HUES6 (cell line): ENCODE measurements at regions not wholly inside any gene's neighbourhood (a gene's known extent, or its start where the extent isn't known, plus 50 kb on each side); places are given as distances from the start of the nearest gene placed in this dataset.
A peak's percentile ranks its signal among the peaks of the same experiment; 100 is the strongest.

Experiments used
- H3K27ac ChIP-seq: 2 replicates; pipeline ENCODE4 v1.7.0; 2013; ENCODE audit warnings: low read depth, mild to moderate bottlenecking, low read length, inconsistent platforms
- H3K27me3 ChIP-seq: 2 replicates; pipeline ENCODE4 v1.6.1; 2013; ENCODE audit warnings: low read length; ENCODE audit not compliant: control insufficient read depth, insufficient read depth
- H3K36me3 ChIP-seq: 2 replicates; pipeline ENCODE4 v1.6.1; 2013; ENCODE audit warnings: low read length; ENCODE audit not compliant: control insufficient read depth, insufficient read depth
- H3K4me1 ChIP-seq: 2 replicates; pipeline ENCODE4 v1.6.1; 2013; ENCODE audit warnings: low read length; ENCODE audit not compliant: control insufficient read depth, insufficient read depth
- H3K4me3 ChIP-seq: 2 replicates; pipeline ENCODE4 v1.5.1; 2013; ENCODE audit warnings: low read depth, low read length
- H3K9ac ChIP-seq: one replicate; pipeline ENCODE4 v1.6.1; 2013; ENCODE audit warnings: mild to moderate bottlenecking, low read length
- H3K9me3 ChIP-seq: 2 replicates; pipeline ENCODE4 v1.6.1; 2013; ENCODE audit warnings: low read depth, low read length; ENCODE audit not compliant: control insufficient read depth, insufficient read depth

DNA sequence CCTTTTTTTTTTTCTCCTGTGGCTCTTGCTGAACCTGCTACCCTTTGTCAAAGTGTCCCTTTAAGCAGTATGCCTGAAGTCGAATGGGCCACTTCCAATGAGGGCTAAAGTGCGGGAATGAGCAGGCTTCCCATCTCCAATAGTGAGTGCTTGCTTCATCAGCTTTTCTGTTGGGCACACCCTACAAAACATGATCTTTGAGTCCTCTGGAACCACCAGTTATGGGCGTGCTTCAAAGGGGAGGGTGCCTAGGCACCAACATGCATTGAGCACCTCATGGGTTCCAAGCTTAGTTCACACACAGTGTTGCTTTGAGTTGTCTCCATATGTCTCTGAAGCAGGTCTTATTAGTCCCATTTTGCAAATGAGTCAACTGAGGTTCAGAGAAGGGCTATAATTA lies 132.8 kb upstream of the CPEB4 start:
- H3K36me3 ChIP-seq, result no peaks in the 10 kb centered on the region
- H3K4me3 ChIP-seq, result no peak overlapping the region
- no peak overlapping the region for H3K9ac ChIP-seq
- H3K27ac ChIP-seq, result no peak overlapping the region
- H3K4me1 ChIP-seq, result peaks cover 15% of the 10 kb centered on the region
- H3K9me3 ChIP-seq, result no peaks in the 10 kb centered on the region
- H3K27me3 ChIP-seq, result no peaks in the 10 kb centered on the region

GRCh38 chr5:173757403-173758209 lies 130.5 kb upstream of the CPEB4 start:
- Histone ChIP-seq H3K9me3 (no peaks in the 10 kb centered on the region), H3K36me3 (no peaks in the 10 kb centered on the region), H3K9ac (no peak overlapping the region), H3K27me3 (no peaks in the 10 kb centered on the region), H3K4me3 (no peak overlapping the region), H3K4me1 (peaks cover 13% of the 10 kb centered on the region), H3K27ac (no peak overlapping the region)

GRCh38 chr5:173758676-173759075 lies 129.5 kb upstream of the CPEB4 start:
- Histone ChIP-seq H3K9ac (no peak overlapping the region), H3K4me1 (peaks cover 8% of the 10 kb centered on the region), H3K27ac (no peak overlapping the region)

DNA sequence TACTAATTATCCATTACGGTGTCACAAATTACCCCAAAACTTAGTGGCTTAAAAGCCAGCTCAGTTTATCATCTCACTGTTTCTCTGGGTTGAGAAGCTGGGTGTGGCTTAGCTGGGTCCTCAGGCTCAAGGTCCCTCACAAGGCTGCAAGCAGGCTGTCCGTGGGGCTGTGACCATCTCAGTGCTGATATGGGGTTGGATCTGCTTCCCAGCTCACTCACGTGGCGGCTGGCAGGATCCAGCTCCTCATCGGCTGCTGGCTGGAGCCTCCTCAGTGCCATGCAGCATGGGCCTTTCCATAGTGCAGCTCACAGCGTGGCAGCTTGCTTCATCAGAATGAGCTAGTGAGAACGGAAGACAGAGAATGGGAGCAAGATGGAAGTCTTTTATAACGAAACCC lies 128.5 kb upstream of the CPEB4 start:
- H3K9me3 ChIP-seq, result no peaks in the 10 kb centered on the region
- H3K27me3 ChIP-seq, result no peaks in the 10 kb centered on the region
- no peak overlapping the region for H3K4me3 ChIP-seq
- H3K4me1 ChIP-seq, result peaks cover 15% of the 10 kb centered on the region
- no peak overlapping the region for H3K9ac ChIP-seq
- H3K36me3 ChIP-seq, result no peaks in the 10 kb centered on the region
- H3K27ac ChIP-seq, result no peak overlapping the region

More at GRCh38 chr5:173758676-173759075, 129.5 kb upstream of the CPEB4 start:
- Histone ChIP-seq H3K27me3 (no peaks in the 10 kb centered on the region), H3K4me3 (no peak overlapping the region), H3K9me3 (no peaks in the 10 kb centered on the region), H3K36me3 (no peaks in the 10 kb centered on the region)

DNA sequence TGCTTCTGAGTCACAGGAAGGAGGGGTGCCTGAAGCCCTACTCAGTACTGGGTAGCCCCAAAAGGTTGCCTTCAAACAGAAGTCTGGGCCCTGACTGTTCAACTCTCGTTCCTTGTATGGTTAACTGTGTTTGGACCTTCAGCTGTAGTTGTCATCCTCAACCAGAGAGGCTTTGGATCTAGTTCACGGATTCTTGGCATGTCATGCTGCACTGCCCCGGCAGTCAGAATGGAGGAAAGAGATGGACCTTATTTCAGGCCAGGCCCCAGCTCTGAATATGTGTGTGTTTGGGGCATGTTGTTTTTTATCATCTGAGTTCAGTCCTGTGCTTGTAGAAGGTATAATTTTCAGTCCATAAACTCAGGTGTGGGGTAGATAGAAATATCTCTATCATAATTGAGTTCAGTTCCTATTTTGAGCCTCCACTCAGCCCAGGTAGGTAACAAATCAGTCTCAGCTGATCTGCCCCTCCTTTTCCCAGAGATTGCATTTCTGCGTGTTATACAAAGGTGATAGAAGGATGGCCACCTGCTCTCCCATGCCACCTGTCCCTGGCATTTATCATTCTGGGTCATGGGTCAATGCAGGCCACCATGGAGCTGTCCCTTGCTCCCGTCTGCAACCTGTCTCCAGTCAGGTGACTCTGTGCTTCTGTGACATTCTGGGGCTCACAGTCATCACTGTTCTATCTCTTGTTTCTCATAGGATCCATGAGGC lies 127.5 kb upstream of the CPEB4 start:
- no peak overlapping the region for H3K27ac ChIP-seq
- H3K36me3 ChIP-seq, result no peaks in the 10 kb centered on the region
- H3K9ac ChIP-seq, result no peak overlapping the region
- no peaks in the 10 kb centered on the region for H3K27me3 ChIP-seq
- H3K4me3 ChIP-seq, result no peak overlapping the region
- peaks cover 17% of the 10 kb centered on the region for H3K4me1 ChIP-seq
- H3K9me3 ChIP-seq, result no peaks in the 10 kb centered on the region

- no peak overlapping the region for H3K4me3 ChIP-seq
- peaks cover 18% of the 10 kb centered on the region for H3K4me1 ChIP-seq
- H3K9me3 ChIP-seq, result no peaks in the 10 kb centered on the region
- no peaks in the 10 kb centered on the region for H3K36me3 ChIP-seq
- no peak overlapping the region for H3K27ac ChIP-seq
- no peaks in the 10 kb centered on the region for H3K27me3 ChIP-seq
- no peak overlapping the region for H3K9ac ChIP-seq
Observed at GRCh38 chr5:173761178-173761513, 127.0 kb upstream of the CPEB4 start.

GRCh38 chr5:173762045-173762444 lies 126.1 kb upstream of the CPEB4 start:
- Histone ChIP-seq H3K36me3 (no peaks in the 10 kb centered on the region), H3K4me1 (peaks cover 21% of the 10 kb centered on the region), H3K27me3 (no peaks in the 10 kb centered on the region), H3K27ac (no peak overlapping the region), H3K9me3 (no peaks in the 10 kb centered on the region), H3K4me3 (no peak overlapping the region), H3K9ac (no peak overlapping the region)

GRCh38 chr5:173762930-173763329 lies 125.2 kb upstream of the CPEB4 start:
- Histone ChIP-seq H3K9ac (no peak overlapping the region), H3K36me3 (no peaks in the 10 kb centered on the region), H3K4me1 (peaks cover 21% of the 10 kb centered on the region), H3K27ac (no peak overlapping the region), H3K9me3 (no peaks in the 10 kb centered on the region), H3K4me3 (no peak overlapping the region), H3K27me3 (no peaks in the 10 kb centered on the region)

DNA sequence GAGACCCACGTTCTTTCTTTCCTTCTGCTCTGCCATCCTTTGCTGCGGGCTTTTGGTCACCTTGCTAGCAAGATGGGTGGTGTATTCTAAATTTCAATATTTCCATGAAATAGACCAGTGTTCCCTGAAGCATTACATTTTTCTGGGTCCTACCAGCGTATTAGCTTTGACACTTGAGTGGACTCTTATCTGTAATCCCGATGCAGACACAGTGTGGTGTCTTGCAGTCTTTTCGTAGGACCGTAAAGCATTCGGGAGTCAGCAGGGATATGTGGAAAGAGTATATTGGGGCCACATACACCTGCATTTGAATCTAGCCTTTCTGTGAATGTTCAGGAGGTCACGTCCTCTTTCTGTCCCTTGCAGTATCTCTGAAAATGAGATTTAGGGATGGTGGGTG lies 124.7 kb upstream of the CPEB4 start:
- H3K4me3 ChIP-seq, result no peak overlapping the region
- H3K4me1 ChIP-seq, result peaks cover 21% of the 10 kb centered on the region
- H3K36me3 ChIP-seq, result no peaks in the 10 kb centered on the region
- H3K9me3 ChIP-seq, result no peaks in the 10 kb centered on the region
- H3K27me3 ChIP-seq, result no peaks in the 10 kb centered on the region
- no peak overlapping the region for H3K9ac ChIP-seq
- H3K27ac ChIP-seq, result no peak overlapping the region

GRCh38 chr5:173764332-173765028 lies 123.7 kb upstream of the CPEB4 start:
- Histone ChIP-seq H3K4me1 (peaks cover 21% of the 10 kb centered on the region), H3K9ac (peak overlapping the region; percentile 58), H3K4me3 (no peak overlapping the region), H3K9me3 (no peaks in the 10 kb centered on the region), H3K27ac (peak overlapping the region; percentile 44; the same call in 1 of the 2 replicates), H3K36me3 (no peaks in the 10 kb centered on the region), H3K27me3 (no peaks in the 10 kb centered on the region)
